ENCODE measurements at regions not wholly inside any gene's neighbourhood (a gene's known extent, or its start where the extent isn't known, plus 50 kb on each side); places are given as distances from the start of the nearest gene placed in this dataset.

DNA sequence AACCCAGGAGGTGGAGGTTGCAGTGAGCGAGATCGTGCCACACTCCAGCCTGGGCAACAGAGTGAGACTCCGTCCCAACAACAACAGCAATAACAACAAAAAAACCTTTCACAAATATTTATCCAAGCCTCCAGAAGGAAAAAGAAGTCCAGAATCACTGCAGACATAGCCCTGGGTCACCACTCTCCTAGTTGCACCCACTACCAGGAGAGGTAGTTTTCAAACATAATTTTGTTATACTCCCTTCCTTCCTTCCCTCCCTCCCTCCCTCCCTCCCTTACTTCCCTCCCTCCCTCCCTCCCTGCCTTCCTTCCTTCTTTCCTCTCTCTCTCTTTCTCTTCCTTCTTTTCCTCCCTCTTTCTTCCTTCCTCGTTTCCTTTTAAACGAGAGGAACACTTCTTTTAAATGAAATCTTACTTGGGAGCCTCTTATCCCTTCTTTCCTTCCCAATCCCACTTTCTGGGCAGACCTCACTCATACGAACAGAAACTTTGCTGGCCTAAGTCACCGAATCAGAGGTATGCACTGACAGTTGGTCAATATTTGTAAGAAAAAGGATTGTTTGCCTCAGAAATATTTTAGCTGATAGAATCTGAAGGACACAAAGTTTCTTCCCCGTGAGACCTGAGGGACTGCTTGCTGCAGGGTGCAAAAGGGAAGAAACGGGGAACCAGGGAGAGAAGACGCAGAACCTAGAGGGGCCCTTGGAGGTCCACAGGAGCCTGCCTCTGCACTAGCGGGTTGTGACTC lies 88.1 kb upstream of the AGAP1 start:
- DNase-seq (ENCODE audit: low read depth, low spot score) (no peak), ATAC-seq (no peak)
- H3K4me3 ChIP-seq (ENCODE audit: low read depth in 2 of 2, low read length in 2 of 2): no peak overlapping the region
- no TSS peak for BruUV-seq (replicated peaks)
- H3K36me3 ChIP-seq (ENCODE audit: control insufficient read depth, insufficient read depth, low read length): no peaks in the 10 kb centered on the region
- H3K9me3 ChIP-seq (ENCODE audit: control insufficient read depth, insufficient read depth, low read depth, low read length): no peaks in the 10 kb centered on the region
- CTCF ChIA-PET: no interaction called here
- POLR2A ChIA-PET: no interaction called here
- in situ Hi-C loops (cut with HindIII; ENCODE audit: low pct_unique_long_range_greater_than_20kb, low sequenced_read_pairs): no loop called here
- no peaks in the 10 kb centered on the region; the same call in 1 of the 2 replicates for H3K27me3 ChIP-seq (ENCODE audit: control insufficient read depth, insufficient read depth, low read length)
- no peak for TF ChIP-seq POLR2AphosphoS5 (IDR thresholded peaks at IDR 0.05; ENCODE audit: low read depth, low read length)
- H3K4me1 ChIP-seq (ENCODE audit: control insufficient read depth, insufficient read depth, low read length): no peaks in the 10 kb centered on the region
- no peak overlapping the region for H3K27ac ChIP-seq (ENCODE audit: low read length)
- intact Hi-C loops (cut with micrococcal nuclease; ENCODE audit: unreplicated experiment): no loop called here

DNA sequence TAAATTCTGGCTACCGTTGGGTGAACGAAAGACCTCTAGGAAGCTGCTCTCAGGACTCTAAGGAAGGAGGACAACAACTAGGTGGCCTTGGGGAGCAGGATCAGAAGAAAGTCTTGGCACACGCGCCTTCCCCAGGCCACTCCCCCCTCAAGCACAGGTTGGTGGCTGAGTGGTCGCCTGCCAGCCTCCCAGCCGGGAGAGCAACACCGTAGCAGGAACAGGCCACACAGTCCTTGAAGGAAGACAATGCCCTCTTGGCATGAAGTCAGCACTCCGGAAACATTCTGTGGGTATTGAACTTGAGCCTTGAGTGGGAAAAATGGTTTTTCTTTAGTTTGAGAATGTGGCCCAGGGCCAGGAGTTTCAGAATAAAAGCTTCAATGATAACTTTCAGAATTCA lies 87.4 kb upstream of the AGAP1 start:
- ChIA-PET CTCF (no interaction called here), POLR2A (no interaction called here)
- no peaks in the 10 kb centered on the region for H3K9me3 ChIP-seq (ENCODE audit: control insufficient read depth, insufficient read depth, low read depth, low read length)
- no peak overlapping the region for H3K4me3 ChIP-seq (ENCODE audit: low read depth in 2 of 2, low read length in 2 of 2)
- H3K4me1 ChIP-seq (ENCODE audit: control insufficient read depth, insufficient read depth, low read length): no peaks in the 10 kb centered on the region
- BruUV-seq (replicated peaks): no TSS peak
- no peaks in the 10 kb centered on the region; the same call in 1 of the 2 replicates for H3K27me3 ChIP-seq (ENCODE audit: control insufficient read depth, insufficient read depth, low read length)
- TF ChIP-seq, protein P1, sequence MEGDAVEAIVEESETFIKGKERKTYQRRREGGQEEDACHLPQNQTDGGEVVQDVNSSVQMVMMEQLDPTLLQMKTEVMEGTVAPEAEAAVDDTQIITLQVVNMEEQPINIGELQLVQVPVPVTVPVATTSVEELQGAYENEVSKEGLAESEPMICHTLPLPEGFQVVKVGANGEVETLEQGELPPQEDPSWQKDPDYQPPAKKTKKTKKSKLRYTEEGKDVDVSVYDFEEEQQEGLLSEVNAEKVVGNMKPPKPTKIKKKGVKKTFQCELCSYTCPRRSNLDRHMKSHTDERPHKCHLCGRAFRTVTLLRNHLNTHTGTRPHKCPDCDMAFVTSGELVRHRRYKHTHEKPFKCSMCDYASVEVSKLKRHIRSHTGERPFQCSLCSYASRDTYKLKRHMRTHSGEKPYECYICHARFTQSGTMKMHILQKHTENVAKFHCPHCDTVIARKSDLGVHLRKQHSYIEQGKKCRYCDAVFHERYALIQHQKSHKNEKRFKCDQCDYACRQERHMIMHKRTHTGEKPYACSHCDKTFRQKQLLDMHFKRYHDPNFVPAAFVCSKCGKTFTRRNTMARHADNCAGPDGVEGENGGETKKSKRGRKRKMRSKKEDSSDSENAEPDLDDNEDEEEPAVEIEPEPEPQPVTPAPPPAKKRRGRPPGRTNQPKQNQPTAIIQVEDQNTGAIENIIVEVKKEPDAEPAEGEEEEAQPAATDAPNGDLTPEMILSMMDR (IDR thresholded peaks at IDR 0.05): no peak
- TF ChIP-seq POLR2AphosphoS5 (IDR thresholded peaks at IDR 0.05; ENCODE audit: low read depth, low read length): no peak
- no peak for TF ChIP-seq TCF7L2 (IDR thresholded peaks at IDR 0.05; ENCODE audit: low read depth, low read length)
- no peak for TF ChIP-seq SIN3A (IDR thresholded peaks at IDR 0.05; ENCODE audit: borderline replicate concordance, insufficient read depth, low read depth, low read length)
- TF ChIP-seq, protein P2, sequence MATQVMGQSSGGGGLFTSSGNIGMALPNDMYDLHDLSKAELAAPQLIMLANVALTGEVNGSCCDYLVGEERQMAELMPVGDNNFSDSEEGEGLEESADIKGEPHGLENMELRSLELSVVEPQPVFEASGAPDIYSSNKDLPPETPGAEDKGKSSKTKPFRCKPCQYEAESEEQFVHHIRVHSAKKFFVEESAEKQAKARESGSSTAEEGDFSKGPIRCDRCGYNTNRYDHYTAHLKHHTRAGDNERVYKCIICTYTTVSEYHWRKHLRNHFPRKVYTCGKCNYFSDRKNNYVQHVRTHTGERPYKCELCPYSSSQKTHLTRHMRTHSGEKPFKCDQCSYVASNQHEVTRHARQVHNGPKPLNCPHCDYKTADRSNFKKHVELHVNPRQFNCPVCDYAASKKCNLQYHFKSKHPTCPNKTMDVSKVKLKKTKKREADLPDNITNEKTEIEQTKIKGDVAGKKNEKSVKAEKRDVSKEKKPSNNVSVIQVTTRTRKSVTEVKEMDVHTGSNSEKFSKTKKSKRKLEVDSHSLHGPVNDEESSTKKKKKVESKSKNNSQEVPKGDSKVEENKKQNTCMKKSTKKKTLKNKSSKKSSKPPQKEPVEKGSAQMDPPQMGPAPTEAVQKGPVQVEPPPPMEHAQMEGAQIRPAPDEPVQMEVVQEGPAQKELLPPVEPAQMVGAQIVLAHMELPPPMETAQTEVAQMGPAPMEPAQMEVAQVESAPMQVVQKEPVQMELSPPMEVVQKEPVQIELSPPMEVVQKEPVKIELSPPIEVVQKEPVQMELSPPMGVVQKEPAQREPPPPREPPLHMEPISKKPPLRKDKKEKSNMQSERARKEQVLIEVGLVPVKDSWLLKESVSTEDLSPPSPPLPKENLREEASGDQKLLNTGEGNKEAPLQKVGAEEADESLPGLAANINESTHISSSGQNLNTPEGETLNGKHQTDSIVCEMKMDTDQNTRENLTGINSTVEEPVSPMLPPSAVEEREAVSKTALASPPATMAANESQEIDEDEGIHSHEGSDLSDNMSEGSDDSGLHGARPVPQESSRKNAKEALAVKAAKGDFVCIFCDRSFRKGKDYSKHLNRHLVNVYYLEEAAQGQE (IDR thresholded peaks at IDR 0.05; ENCODE audit: insufficient read depth in 1 of 2, low read depth in 2 of 2, low read length in 1 of 2): no peak
- DNase-seq (ENCODE audit: low read depth, low spot score): no peak
- H3K27ac ChIP-seq (ENCODE audit: low read length): no peak overlapping the region
- intact Hi-C loops (cut with micrococcal nuclease; ENCODE audit: unreplicated experiment): no loop called here
- H3K36me3 ChIP-seq (ENCODE audit: control insufficient read depth, insufficient read depth, low read length): no peaks in the 10 kb centered on the region
- ATAC-seq: no peak
- in situ Hi-C loops (cut with HindIII; ENCODE audit: low pct_unique_long_range_greater_than_20kb, low sequenced_read_pairs): no loop called here

DNA sequence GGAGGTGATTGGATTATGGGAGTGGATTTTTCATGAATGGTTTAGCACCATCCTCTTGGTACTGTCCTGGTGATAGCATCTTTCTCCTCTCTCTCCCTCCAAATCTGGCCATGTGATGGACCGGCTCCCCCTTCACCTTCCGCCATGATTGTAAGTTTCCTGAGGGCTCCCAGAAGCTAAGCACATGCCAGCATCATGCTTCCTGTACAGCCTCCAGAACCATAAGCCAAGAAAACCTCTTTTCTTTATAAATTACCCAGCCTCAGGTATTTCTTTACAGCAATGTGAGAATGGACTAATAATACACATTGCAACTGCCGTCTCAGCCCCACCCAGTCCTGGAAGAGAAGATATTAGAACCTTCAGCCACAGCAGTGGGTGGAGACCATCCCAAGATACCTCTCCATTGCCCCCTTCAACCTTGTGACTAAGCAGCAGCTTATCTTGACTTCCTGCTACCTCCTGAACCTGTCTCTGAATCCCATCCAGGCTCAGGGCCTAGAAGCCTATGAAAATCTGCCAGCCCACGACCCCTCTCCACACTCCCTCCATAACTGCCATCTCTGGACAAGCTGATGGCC lies 81.8 kb upstream of the AGAP1 start:
- H3K4me1 ChIP-seq (ENCODE audit: control insufficient read depth, insufficient read depth, low read length): no peaks in the 10 kb centered on the region
- in situ Hi-C loops (cut with HindIII; ENCODE audit: low pct_unique_long_range_greater_than_20kb, low sequenced_read_pairs): no loop called here
- POLR2A ChIA-PET: no interaction called here
- no TSS peak for BruUV-seq (replicated peaks)
- H3K27me3 ChIP-seq (ENCODE audit: control insufficient read depth, insufficient read depth, low read length): no peaks in the 10 kb centered on the region; the same call in none of the 2 replicates
- CTCF ChIA-PET: no interaction called here
- DNase-seq (ENCODE audit: low read depth, low spot score): no peak
- no peak for TF ChIP-seq SIN3A (IDR thresholded peaks at IDR 0.05; ENCODE audit: borderline replicate concordance, insufficient read depth, low read depth, low read length)
- no peak for TF ChIP-seq TCF7L2 (IDR thresholded peaks at IDR 0.05; ENCODE audit: low read depth, low read length)
- TF ChIP-seq, protein P1 (IDR thresholded peaks at IDR 0.05): no peak
- TF ChIP-seq, protein P2 (IDR thresholded peaks at IDR 0.05; ENCODE audit: insufficient read depth in 1 of 2, low read depth in 2 of 2, low read length in 1 of 2): no peak
- TF ChIP-seq POLR2AphosphoS5 (IDR thresholded peaks at IDR 0.05; ENCODE audit: low read depth, low read length): no peak
- no peak overlapping the region for H3K27ac ChIP-seq (ENCODE audit: low read length)
- ATAC-seq: no peak
- intact Hi-C loops (cut with micrococcal nuclease; ENCODE audit: unreplicated experiment): no loop called here
- H3K9me3 ChIP-seq (ENCODE audit: control insufficient read depth, insufficient read depth, low read depth, low read length): no peaks in the 10 kb centered on the region
- no peaks in the 10 kb centered on the region for H3K36me3 ChIP-seq (ENCODE audit: control insufficient read depth, insufficient read depth, low read length)
- H3K4me3 ChIP-seq (ENCODE audit: low read depth in 2 of 2, low read length in 2 of 2): no peak overlapping the region
